ENCODE measurements at regions not wholly inside any gene's neighbourhood (a gene's known extent, or its start where the extent isn't known, plus 50 kb on each side); places are given as distances from the start of the nearest gene placed in this dataset.
"Not testable (repeated sequence)": the region's sequence is repeated elsewhere in the genome, so short reads cannot be mapped to it uniquely, and the experiment has no call there.

GRCh38 chrX:14351611-14352303 lies 177.6 kb upstream of the GLRA2 start:
- DNase-seq (ENCODE audit: low spot score): no peak

- DNase-seq (ENCODE audit: low spot score): no peak
These were observed 181.8 kb upstream of the GLRA2 start for GRCh38 chrX:14347523-14347922.

DNA sequence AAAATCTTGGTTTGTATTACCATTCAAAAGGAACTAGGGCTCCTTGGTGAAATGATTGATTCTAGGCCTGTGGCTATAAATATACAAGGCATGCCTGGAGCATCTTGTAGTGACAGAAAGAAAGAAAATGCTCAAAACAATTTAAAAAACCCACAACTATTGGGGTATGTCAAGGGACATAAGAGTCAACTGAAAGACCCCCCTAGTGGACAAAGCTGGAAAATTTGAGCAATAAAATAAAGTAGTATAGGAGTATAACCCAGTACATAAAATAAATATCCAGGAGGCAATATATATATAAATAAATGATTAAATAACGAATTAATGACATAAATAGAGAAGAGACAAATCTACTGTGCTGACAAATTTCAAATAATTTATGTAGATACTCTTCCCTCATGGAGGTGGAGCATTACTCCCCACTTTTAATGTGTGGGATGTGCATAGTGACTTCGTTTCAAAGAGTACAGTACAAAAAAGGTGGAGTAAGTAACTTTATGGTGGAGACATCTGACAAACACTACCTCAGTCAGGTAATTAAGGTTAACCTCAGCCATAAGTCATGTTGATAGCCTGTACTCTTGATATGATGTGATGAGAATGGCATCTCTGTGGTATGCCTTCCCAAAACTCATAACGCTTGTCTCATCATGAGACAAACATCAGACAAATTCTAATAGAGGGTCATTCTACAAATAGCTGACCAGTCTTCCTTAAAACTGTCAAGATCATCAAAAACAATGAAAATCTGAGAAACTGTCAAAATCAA lies 185.0 kb upstream of the GLRA2 start:
- DNase-seq (ENCODE audit: low spot score): no peak

GRCh38 chrX:14309431-14309830 lies 219.9 kb upstream of the GLRA2 start:
- no peak for DNase-seq (ENCODE audit: low spot score)

GRCh38 chrX:14308976-14309375 lies 220.4 kb upstream of the GLRA2 start:
- not testable (repeated sequence) for DNase-seq (ENCODE audit: low spot score)

DNA sequence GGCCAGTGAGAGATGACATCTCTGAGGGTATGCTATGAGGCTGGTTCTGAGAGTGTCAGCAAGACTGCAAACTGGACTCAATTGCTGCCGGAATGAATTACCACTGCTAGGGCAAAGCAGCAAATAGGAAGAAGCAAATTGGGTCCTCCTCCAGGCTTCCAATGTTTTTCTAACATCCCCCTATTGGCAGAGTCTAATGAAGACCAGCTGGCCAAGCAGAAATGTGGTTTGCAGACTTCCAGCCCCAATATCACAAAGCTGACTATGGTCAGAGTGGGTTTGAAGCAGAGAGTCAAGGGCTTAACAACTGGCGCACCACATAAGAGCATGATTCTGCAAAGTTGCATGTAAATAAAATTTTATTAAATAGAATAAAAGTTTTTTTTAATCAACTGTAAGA lies 225.4 kb upstream of the GLRA2 start:
- no peak for DNase-seq (ENCODE audit: low spot score)

- DNase-seq (ENCODE audit: low spot score): not testable (repeated sequence)
These were observed 226.8 kb upstream of the GLRA2 start for GRCh38 chrX:14302561-14302960.

GRCh38 chrX:14300376-14300775 lies 229.0 kb upstream of the GLRA2 start:
- DNase-seq (ENCODE audit: low spot score): no peak

GRCh38 chrX:14295426-14295825 lies 233.9 kb upstream of the GLRA2 start:
- DNase-seq (ENCODE audit: low spot score): no peak

DNA sequence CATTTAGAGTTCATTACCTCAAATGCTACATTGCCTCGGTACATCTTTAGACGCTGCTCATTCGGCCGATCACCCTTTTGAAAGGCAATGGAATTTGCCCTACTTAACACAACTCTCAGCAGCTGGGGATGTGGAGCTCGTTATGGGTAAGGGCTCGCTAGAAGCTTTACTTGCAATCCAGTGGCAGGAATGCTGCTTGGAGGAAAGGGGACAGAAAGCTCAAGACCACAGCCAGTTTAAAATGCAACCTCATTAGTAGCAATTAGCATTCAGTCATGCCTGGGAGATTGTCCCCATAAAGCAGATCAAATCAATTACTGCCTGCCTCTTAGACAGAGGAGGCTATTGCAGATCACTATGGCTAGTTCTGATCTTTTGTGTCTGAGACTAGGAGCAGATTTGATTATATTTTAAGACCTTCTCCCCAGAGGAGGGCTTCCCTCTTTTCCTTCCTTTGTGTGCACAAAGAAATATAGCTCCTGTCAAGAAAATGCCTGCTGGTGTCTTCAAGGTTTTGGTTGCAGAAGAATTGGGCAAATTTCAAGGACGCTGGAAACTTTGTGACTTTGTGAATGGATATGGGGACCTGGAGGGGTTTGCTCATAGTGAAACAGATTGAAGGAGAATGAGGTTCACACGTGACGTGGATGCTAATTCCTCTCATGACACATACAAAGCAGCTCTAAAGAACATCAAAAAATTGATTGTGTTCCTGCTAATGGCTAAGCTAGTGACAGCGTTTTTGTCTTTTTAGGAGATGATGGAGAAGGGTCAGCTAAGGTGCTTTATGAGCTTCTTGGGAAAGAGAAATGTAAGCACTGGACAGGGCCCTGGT lies 237.5 kb upstream of the GLRA2 start:
- DNase-seq (ENCODE audit: low spot score): no peak

- DNase-seq (ENCODE audit: low spot score): no peak
These were observed 239.0 kb upstream of the GLRA2 start for GRCh38 chrX:14290335-14290734.

GRCh38 chrX:14274691-14275090 lies 245.0 kb upstream of the GEMIN8 start:
- no peak for DNase-seq (ENCODE audit: low spot score)

- no peak for DNase-seq (ENCODE audit: low spot score)
These were observed 237.5 kb upstream of the GEMIN8 start for GRCh38 chrX:14267216-14267615.

DNA sequence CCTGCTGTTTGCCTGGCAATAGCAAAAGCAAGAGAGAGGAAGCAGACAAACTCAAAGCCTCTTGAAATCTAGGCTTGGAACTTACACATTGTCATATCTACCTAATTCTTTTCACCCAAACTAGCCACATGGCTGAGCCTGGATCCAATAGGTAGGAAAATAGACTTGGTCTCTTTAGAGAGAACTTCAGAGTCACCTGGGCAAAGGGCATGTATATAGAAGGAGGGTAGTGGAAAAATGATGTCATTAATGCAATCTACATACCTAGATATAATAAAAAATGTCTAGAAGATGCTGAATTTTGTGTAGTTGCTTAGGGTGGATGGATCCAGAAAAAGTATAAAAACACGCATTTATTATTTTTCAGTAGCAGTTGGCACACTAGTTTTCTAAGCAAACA lies 237.0 kb upstream of the GEMIN8 start:
- no peak for DNase-seq (ENCODE audit: low spot score)

DNA sequence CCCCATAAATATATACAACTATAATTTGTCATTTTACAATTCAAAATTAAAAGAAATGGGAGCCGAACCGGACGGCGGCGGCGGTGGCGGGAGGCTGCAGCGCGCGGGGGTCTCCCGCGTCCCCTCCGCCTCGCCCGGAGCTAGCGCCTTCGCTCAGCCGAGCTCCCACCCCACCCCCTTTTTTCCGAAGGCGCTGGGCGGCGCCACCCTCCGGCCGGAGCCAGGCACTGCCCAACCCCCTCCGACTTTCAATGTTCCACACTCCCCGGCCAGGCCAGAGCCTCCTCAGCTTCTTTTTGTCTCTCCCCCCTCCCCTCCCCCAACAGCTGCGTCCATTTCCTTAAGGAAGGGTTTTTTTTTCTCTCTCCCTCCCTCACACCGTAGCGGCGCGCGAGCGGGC lies 214.1 kb upstream of the GEMIN8 start:
- no peak for DNase-seq (ENCODE audit: low spot score)

DNA sequence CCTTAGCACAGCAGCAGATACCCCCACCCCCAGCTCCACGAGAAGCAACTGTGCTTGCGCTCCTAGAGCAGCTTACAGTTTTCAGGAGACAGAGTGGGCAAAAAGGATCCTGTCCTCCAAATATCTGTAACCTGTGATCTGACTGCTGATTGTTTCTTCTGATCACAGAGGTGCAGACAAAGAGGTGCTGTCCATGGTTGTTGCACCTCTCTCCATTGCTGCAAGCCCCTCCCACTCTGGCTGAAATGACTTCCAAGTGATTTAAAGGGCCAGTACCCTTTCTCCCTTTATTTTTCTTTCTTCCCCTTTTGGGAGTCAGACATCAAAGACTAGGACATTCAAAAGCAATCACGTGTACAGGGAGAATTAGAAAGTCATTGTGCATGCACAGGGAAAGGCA lies 205.3 kb upstream of the GEMIN8 start:
- DNase-seq (ENCODE audit: low spot score): no peak

DNA sequence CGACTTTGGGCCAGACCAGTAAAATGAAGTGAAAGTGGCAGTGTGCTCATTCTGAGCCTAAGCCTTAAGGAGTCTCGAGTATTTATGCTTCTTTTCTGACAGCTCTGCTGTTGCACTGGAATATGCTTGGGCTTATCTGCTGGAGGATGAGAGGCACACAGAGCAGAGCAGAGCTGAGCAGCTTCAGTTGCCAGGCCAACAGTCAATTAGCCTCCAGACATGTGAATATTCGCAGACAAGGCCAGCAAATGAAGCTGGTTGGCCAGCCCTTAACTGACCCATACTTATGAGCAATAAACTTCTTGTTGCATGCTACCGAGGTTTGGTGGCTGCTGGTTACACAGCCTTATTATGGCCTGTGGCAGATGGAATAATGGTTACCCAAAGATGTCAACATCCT lies 203.0 kb upstream of the GEMIN8 start:
- DNase-seq (ENCODE audit: low spot score): no peak

DNA sequence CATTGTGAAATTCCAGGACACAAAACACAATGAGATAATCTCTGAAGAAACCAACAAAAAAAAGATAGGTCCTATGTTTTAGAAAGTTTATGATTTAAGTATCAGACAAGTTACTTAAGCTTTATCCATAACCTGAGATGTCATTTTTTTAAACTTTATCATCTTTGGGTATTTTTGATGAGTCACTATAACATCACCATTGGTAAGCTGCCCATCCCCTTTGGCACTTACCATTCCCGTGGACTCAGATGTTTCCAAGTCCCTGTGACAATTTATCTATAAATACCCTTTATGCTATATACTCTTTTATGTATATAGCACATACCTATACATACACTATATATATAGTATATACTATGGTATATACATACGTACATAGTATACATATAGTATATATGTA lies 198.9 kb upstream of the GEMIN8 start:
- no peak for DNase-seq (ENCODE audit: low spot score)

- no peak for DNase-seq (ENCODE audit: low spot score)
These were observed 190.8 kb upstream of the GEMIN8 start for GRCh38 chrX:14220386-14220944.

- no peak for DNase-seq (ENCODE audit: low spot score)
These were observed 179.3 kb upstream of the GEMIN8 start for GRCh38 chrX:14209034-14209433.

DNA sequence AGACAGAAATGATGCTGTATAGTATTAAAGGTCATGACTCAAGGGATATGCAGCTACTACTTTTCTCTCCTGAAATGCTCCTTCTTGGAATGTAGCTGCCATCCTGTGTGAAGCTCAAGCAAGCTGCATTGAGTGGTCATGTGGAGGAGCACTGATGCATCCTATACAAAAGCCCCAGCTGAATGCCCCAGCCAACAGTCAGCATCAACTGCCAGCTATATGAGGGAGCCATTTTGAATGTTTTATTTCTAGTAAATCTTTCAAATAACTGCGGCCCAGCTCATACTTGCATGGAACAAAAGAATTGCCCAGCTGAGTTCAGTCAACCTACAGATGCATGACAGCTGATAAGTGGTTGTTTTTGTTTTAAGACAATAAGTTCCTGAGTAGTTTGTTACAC lies 165.0 kb upstream of the GEMIN8 start:
- DNase-seq (ENCODE audit: low spot score): no peak

- DNase-seq (ENCODE audit: low spot score): no peak
These were observed 163.9 kb upstream of the GEMIN8 start for GRCh38 chrX:14193547-14193946.

DNA sequence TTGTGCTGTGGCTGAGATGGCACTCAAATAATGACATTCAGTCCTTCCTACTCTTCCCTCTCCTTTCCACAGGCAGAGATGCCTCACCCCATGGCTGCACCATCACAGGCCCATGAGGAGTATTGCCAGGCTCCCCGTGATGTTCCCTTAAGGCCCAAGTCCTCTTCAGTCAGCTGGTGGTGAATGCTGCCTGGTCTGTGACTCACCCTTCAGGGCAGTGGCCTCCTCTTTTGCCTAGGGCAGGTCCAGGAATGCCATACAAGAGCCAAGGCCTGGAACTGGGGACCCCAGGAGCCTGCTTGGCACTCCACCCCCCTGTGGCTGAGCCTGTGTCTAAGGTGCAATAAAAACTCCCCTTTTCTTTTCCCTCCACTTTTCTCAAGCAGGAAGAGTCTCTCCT lies 144.2 kb upstream of the GEMIN8 start:
- DNase-seq (ENCODE audit: low spot score): no peak

Measured in activated CD4-positive, alpha-beta T cell treated with anti-CD3 and anti-CD28 coated beads, Interleukin-2, Interleukin-4, amounts not matched to agents 100 ng/mL and 50 ng/mL, durations not matched to agents 16 hours and 8 hours (primary cell).